K562 (cell line): ENCODE measurements at regions not wholly inside any gene's neighbourhood (a gene's known extent, or its start where the extent isn't known, plus 50 kb on each side); places are given as distances from the start of the nearest gene placed in this dataset.

ENCODE experiments used
- CHD1 ChIP-seq: fragments of 200-600 bp; sonication (generic); IDR thresholded peaks from one replicate; pipeline ENCODE4 v1.6.1; 2012; ENCODE audit warnings: mild to moderate bottlenecking, moderate library complexity, low read length, inconsistent platforms
- EP300 ChIP-seq: IDR thresholded peaks from 2 replicates; pipeline ENCODE4 v1.6.1; 2012; ENCODE audit warnings: low read length, improper control_type of control experiment
- TF ChIP-seq, protein P1 (sequence below): sonication (generic); formaldehyde crosslinking; IDR thresholded peaks from 2 replicates; pipeline ENCODE4 v1.4.0; 2020; ENCODE audit warnings: mild to moderate bottlenecking, missing genetic modification reagents

DNA sequence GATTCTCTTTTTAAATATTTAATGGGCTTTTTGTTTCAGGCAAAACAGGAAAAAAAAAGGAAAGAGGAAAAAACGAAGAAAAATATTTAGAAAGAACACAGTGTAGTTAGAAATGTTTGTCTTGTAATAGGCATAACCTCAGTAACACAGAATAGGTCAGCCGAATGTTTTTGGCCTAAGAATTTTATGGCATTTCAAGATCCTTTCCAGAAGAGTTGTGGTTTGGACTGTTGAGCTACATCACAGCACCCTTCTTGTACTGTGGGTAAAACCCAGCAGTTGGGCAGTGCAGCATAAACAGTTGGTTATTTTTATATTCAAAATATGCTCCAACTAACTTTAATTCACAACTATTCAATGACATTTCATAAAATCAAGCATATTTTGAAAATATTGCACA is 474.4 kb upstream of the AGTR1 start:
- TF ChIP-seq EP300 (no peak), CHD1 (no peak)
- TF ChIP-seq, protein P1, sequence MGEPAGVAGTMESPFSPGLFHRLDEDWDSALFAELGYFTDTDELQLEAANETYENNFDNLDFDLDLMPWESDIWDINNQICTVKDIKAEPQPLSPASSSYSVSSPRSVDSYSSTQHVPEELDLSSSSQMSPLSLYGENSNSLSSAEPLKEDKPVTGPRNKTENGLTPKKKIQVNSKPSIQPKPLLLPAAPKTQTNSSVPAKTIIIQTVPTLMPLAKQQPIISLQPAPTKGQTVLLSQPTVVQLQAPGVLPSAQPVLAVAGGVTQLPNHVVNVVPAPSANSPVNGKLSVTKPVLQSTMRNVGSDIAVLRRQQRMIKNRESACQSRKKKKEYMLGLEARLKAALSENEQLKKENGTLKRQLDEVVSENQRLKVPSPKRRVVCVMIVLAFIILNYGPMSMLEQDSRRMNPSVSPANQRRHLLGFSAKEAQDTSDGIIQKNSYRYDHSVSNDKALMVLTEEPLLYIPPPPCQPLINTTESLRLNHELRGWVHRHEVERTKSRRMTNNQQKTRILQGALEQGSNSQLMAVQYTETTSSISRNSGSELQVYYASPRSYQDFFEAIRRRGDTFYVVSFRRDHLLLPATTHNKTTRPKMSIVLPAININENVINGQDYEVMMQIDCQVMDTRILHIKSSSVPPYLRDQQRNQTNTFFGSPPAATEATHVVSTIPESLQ (CRISPR knock-in tag), result no peak
